HG03039 (cell line): ENCODE measurements at regions not wholly inside any gene's neighbourhood (a gene's known extent, or its start where the extent isn't known, plus 50 kb on each side); places are given as distances from the start of the nearest gene placed in this dataset.

Experiments
- ATAC-seq: cut with Tn5 transposase; IDR thresholded peaks from one replicate; pipeline ENCODE4 v1.9.1; 2021; ENCODE audit warnings: mild to moderate bottlenecking, moderate library complexity; ENCODE audit not compliant: unreplicated experiment

DNA sequence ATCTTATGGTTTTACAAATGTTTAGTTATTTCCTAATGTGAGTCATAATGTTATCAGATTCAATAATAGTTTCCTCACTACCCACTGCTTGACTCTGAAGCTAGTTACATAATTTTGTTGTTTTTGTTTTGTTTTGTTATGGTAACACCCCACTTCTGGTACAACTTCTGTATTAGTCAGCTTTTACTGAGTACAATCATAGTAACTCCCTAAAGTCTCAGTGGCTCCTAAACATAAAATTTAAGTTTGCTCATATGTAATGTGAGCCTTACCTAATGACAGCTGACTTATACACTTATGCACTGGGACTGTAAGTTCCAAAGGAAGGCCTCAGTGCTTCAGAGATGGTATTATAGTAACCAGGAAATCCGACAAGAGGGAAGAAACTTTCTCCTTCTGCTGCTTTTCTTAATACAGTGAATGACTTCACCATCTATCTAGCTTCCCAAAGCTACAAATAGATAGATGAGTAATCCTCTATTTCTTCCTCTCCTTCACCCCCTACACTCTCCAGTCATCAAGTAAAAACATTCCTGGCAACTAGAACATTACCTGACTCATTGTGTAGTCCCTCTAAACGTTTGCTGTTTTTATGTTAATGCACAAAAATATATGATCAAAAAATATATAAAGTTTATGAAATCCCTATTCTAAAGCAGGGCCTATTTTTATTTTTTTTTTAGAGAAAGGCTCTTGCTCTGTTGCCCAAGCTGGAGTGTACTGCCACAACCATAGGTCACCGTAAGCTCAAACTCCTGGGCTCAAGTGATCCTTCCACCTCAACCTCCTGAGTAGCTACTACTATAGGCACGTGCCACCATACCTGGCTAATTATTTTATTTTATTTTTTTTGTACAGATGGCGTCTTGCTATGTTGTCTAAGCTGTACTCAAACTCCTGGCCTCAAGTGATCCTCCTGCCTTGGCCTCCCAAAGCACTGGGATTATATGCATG, 563.0 kb downstream of the SOX6 start:
- ATAC-seq = no peak

DNA sequence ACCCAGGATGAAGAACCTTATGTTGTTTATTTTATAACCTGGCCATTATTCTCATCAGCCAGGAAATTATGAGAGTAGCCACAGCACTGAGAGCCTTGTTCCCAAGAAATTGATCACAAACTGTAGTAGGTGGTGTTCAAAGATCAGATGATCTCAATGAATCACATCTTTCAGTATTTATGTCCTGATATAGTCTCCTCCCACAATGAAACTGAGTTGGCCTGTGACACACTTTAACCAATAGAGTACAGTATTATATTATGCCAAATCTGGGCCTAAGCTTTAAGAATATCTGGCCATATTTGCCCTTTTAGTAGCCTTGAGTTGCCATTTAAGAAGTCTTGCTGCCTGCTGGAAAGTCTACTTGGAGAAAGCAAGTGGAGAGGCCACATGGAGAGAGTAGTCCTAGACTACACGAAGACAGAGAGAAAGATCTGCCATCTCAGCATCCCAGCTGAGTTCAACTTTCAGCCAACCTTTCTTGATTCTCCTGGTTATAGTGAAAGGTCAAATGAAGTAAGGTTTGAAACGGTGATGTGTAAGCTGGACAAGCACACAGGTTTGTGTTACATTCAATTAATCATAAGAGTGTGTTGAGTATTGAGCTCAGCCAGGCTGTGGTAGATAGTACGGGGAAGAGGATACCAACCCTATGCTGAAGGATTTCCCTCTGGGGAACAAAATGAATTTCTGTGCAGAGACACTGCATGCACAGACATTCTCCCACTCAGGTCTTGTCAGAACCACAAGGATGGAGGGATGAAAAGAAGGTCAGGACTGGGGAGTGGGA, 561.8 kb downstream of the SOX6 start:
- ATAC-seq = no peak

GRCh38 chr11:15795378-15795777, 561.0 kb downstream of the SOX6 start:
- no peak for ATAC-seq

DNA sequence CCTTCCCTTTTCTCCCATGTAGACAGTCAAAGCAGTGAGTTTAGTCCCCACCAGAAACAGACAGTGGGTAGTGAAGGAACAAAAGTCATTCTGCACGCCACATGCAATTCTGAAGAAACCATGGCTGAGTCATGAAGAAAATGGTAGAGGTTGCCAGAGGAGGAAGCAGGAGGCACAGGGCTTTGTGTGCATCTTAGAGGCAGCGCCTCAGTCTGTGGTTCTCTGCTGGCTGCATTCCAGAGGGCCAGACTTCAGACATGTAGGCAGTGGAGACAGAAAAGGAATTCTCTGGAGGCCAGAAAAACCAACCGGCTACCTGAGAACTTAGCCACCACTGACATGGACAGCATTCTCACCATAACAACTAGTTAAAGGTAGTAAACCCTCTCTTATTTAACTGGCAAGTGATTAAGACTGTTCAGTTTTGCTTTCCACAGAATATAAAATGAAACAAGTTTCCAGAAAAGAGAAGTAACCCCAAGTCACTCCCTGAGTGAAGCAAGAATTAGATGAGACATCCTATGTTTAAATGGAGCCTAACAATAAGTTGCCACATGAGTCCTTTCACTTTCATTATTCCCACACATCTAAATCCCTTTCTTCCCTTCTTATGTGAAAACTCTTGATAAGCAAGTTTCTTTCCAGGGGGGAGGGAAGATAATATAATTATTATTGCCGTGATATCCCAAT, 556.1 kb downstream of the SOX6 start:
- ATAC-seq = no peak

DNA sequence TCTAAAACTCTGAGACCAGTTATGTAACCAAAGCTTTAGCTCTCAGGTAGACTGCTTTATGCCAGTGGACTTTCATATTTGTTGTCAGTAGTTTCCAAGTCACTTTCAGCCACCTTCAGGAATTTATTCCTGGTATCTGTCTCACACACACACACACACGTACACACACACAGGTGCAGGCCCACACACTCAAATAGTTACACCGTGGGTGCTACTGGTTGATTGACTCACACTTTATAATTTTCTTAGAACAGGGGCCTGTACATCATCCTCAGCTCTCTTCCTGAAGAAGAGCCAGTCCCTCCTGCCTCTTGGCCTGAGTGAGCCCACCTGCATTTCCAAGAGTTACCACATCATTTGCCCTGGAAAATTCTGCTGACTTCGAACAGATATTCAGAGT, 555.2 kb downstream of the SOX6 start:
- no peak for ATAC-seq

GRCh38 chr11:15801616-15802015, 554.7 kb downstream of the SOX6 start:
- ATAC-seq = no peak

- ATAC-seq = no peak
These were observed 550.6 kb downstream of the SOX6 start for GRCh38 chr11:15805726-15806125.

GRCh38 chr11:15806217-15806616, 550.1 kb downstream of the SOX6 start:
- ATAC-seq = no peak

DNA sequence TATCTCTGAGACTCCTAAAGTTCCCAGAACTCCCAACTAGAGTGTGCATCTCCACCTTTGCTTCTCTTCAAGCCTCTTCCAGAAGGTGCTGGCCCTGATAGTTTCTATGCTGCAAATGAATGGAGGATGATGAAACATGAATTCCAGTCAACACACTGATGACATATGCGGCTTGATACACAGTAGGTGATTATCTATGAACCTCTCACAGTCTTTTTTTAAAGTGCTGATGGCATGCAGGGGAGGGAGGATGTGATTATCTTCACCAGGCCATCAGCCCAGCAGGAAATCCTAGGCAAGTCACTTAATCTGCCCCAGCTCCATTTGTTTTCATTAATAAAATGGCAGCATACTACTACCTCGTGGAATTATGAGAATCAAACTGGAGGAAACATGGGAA, 548.5 kb downstream of the SOX6 start:
- no peak for ATAC-seq

DNA sequence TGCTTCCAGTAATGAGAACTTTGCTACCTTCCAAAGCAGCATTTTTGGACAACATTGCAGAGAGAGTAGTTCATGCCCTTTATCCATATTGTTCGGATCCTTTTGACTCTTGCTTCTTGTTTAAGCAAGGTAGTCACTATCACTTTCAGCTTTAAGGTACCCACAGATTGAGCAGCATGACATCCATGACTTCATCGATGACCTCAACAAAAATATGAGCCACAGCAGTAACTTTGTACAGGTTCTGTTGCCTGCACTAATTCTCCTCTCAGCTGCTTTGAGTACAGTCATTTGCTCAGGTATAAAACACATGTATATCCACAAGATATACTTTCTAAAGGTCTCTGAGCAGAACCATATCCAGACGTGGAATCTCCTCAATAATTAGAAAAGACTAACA, 546.3 kb downstream of the SOX6 start:
- ATAC-seq = no peak

- no peak for ATAC-seq
These were observed 545.8 kb downstream of the SOX6 start for GRCh38 chr11:15810525-15810924.

- ATAC-seq = no peak
These were observed 540.8 kb downstream of the SOX6 start for GRCh38 chr11:15815246-15816195.

GRCh38 chr11:15816260-15816871, 540.0 kb downstream of the SOX6 start:
- ATAC-seq = no peak

- ATAC-seq = no peak
These were observed 539.3 kb downstream of the SOX6 start for GRCh38 chr11:15817001-15817400.

- no peak for ATAC-seq
These were observed 538.1 kb downstream of the SOX6 start for GRCh38 chr11:15818132-15818842.

GRCh38 chr11:15819679-15820286, 536.6 kb downstream of the SOX6 start:
- peak; percentile 91 for ATAC-seq

GRCh38 chr11:15821451-15821850, 534.9 kb downstream of the SOX6 start:
- no peak for ATAC-seq

DNA sequence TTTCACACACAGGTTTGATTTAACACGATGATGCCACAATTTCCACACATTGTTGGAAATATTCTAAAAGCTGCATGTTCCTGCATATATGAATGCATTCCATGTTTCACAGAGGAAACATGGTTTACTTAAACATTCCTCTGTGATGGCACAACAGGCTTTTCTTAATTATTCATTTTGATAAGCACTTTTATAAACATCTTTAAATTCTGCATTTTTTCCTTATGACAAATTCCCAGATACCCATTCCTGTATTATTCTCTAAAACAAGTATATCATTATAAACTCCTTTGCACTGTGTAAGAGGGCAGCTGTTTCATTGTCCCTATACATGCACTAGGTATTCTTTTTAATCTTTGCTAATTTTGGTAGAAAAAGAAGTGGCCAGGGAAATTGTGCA, 532.3 kb downstream of the SOX6 start:
- no peak for ATAC-seq
